Natural killer cell (primary cell): ENCODE measurements at regions not wholly inside any gene's neighbourhood (a gene's known extent, or its start where the extent isn't known, plus 50 kb on each side); places are given as distances from the start of the nearest gene placed in this dataset.

Experiments
- ATAC-seq, 3 donors: fragments of 150-1000 bp in 2 of 3; fragments of 200-7000 bp in 1 of 3; cut with Tn5 transposase; 1 replicate in 1 of 3; 2 replicates in 2 of 3; pipeline ENCODE4 v1.10.0; 2021; ENCODE audit warnings: mild to moderate bottlenecking in 2 of 3, moderate library complexity in 2 of 3
- DNase-seq, 2 donors: peaks; one replicate each; pipeline versions ENCODE4 v3.0.0 to v3.0.0-alpha.2; 2013 to 2021; ENCODE audit warnings: mixed read lengths in 1 of 2
- H3K27ac ChIP-seq: one replicate; pipeline ENCODE4 v1.5.1; 2013; ENCODE audit warnings: mild to moderate bottlenecking, low read length
- H3K27me3 ChIP-seq: one replicate; pipeline ENCODE4 v1.6.1; 2013; ENCODE audit warnings: low read length; ENCODE audit not compliant: control insufficient read depth, insufficient read depth
- H3K36me3 ChIP-seq: one replicate; pipeline ENCODE4 v1.6.1; 2013; ENCODE audit warnings: low read length; ENCODE audit not compliant: control insufficient read depth, insufficient read depth
- H3K4me1 ChIP-seq: one replicate; pipeline ENCODE4 v1.6.1; 2013; ENCODE audit warnings: low read length; ENCODE audit not compliant: control insufficient read depth, insufficient read depth
- H3K4me3 ChIP-seq: one replicate; pipeline ENCODE4 v1.5.1; 2013; ENCODE audit warnings: low read length
- H3K9me3 ChIP-seq: one replicate; pipeline ENCODE4 v1.6.1; 2013; ENCODE audit warnings: low read length; ENCODE audit not compliant: control insufficient read depth, insufficient read depth
- H3K27ac Mint-ChIP-seq, 2 donors: one replicate each; pipeline ENCODE4 v1.8.0; 2022; ENCODE audit warnings: mild to moderate bottlenecking in 2 of 2, mixed read lengths in 2 of 2, moderate library complexity in 1 of 2
- H3K27me3 Mint-ChIP-seq, 2 donors: one replicate each; pipeline ENCODE4 v1.8.0; 2022; ENCODE audit warnings: low read depth in 2 of 2, mixed read lengths in 2 of 2
- H3K36me3 Mint-ChIP-seq: one replicate; pipeline ENCODE4 v1.8.0; 2022; ENCODE audit warnings: mixed read lengths
- H3K4me1 Mint-ChIP-seq, 2 donors: one replicate each; pipeline ENCODE4 v1.8.0; 2022; ENCODE audit warnings: mixed read lengths in 2 of 2
- H3K4me3 Mint-ChIP-seq: one replicate; pipeline ENCODE4 v1.8.0; 2022; ENCODE audit warnings: mild to moderate bottlenecking, moderate library complexity, mixed read lengths
- H3K9me3 Mint-ChIP-seq, 2 donors: one replicate each; pipeline ENCODE4 v1.8.0; 2022; ENCODE audit warnings: mixed read lengths in 2 of 2
- WGBS: methylation state at CpG from one replicate; pipeline ENCODE4 v1.1.7; 2013; ENCODE audit warnings: missing lambda C conversion rate; ENCODE audit not compliant: insufficient coverage; 5-methylcytosine and 5-hydroxymethylcytosine counted together
- intact Hi-C: fragments of 100-400 bp; cut with micrococcal nuclease; formaldehyde crosslinking; loops from one replicate; pipeline ENCODE4 v1.14.2; 2022
- TF ChIP-seq, protein P1 (sequence below): fragments of 200-600 bp; IDR thresholded peaks from one replicate; pipeline ENCODE4 v1.8.0; 2022; ENCODE audit warnings: antibody characterized with exemption

DNA sequence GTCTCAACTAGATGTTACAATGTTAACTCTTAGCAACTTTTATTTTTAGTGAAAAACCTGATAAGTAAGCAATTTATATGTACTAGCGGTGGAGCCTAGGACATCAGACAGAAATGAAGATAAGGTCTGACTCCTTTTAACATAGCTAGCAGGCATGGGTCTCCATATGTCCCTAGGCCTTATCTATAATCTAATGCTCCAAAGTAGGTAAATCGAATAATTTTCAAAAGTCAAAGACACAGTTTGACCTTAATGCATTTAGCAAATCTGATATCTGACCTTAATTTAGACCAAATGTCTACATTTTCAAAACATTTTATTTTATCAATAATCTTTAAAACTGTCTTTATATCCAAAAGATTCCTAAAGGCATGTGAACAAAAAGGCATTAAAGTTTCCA is 305.0 kb upstream of the CCNH start:
- H3K4me1 ChIP-seq = no peaks in the 10 kb centered on the region
- no peak for DNase-seq
- H3K27ac Mint-ChIP-seq = no peak overlapping the region
- TF ChIP-seq, protein P1, sequence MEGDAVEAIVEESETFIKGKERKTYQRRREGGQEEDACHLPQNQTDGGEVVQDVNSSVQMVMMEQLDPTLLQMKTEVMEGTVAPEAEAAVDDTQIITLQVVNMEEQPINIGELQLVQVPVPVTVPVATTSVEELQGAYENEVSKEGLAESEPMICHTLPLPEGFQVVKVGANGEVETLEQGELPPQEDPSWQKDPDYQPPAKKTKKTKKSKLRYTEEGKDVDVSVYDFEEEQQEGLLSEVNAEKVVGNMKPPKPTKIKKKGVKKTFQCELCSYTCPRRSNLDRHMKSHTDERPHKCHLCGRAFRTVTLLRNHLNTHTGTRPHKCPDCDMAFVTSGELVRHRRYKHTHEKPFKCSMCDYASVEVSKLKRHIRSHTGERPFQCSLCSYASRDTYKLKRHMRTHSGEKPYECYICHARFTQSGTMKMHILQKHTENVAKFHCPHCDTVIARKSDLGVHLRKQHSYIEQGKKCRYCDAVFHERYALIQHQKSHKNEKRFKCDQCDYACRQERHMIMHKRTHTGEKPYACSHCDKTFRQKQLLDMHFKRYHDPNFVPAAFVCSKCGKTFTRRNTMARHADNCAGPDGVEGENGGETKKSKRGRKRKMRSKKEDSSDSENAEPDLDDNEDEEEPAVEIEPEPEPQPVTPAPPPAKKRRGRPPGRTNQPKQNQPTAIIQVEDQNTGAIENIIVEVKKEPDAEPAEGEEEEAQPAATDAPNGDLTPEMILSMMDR = no peak
- no peaks in the 10 kb centered on the region for H3K36me3 ChIP-seq
- H3K27me3 ChIP-seq = no peaks in the 10 kb centered on the region
- H3K4me3 Mint-ChIP-seq = no peak overlapping the region
- no peaks in the 10 kb centered on the region for H3K4me1 Mint-ChIP-seq
- intact Hi-C loops = no loop called here
- no peaks in the 10 kb centered on the region for H3K27me3 Mint-ChIP-seq
- ATAC-seq = no peak
- no peak overlapping the region for H3K4me3 ChIP-seq
- H3K9me3 ChIP-seq = no peaks in the 10 kb centered on the region
- H3K36me3 Mint-ChIP-seq = no peaks in the 10 kb centered on the region
- no peak overlapping the region for H3K27ac ChIP-seq
- WGBS = 82% methylated on average over 2 of the region's 2 CpGs
- peaks cover 3% of the 10 kb centered on the region in 2 donors for H3K9me3 Mint-ChIP-seq

DNA sequence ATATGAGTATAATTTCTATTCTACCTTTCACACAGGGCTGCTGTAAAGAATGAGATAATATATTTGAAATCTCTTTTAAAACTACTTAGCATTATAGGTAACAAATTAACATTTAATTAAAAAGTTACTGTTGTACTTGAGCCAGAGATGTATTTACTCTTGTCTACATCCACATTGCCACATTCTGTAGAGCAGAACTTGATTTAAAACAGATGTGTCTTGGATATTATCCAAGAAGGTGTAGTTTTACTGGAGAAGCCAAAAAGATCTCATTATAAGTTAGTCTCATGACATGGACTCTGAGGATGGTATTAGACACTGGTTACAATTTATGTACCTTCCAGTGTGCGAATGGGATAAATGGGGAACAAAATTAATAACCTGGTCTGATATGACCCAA is 293.1 kb upstream of the CCNH start:
- no peak overlapping the region for H3K4me3 Mint-ChIP-seq
- no peaks in the 10 kb centered on the region for H3K27me3 ChIP-seq
- H3K4me3 ChIP-seq = no peak overlapping the region
- DNase-seq = no peak
- intact Hi-C loops = no loop called here
- ATAC-seq = no peak
- H3K27ac Mint-ChIP-seq = no peak overlapping the region
- peaks cover 3% of the 10 kb centered on the region for H3K9me3 ChIP-seq
- H3K4me1 ChIP-seq = no peaks in the 10 kb centered on the region
- H3K4me1 Mint-ChIP-seq = no peaks in the 10 kb centered on the region
- no peaks in the 10 kb centered on the region for H3K27me3 Mint-ChIP-seq
- no peak overlapping the region for H3K27ac ChIP-seq
- H3K9me3 Mint-ChIP-seq = peaks cover 3 to 4% of the 10 kb centered on the region in 2 donors
- TF ChIP-seq, protein P1 = no peak
- 89% methylated on average over 1 of the region's 1 CpG for WGBS
- H3K36me3 Mint-ChIP-seq = no peaks in the 10 kb centered on the region
- no peaks in the 10 kb centered on the region for H3K36me3 ChIP-seq

DNA sequence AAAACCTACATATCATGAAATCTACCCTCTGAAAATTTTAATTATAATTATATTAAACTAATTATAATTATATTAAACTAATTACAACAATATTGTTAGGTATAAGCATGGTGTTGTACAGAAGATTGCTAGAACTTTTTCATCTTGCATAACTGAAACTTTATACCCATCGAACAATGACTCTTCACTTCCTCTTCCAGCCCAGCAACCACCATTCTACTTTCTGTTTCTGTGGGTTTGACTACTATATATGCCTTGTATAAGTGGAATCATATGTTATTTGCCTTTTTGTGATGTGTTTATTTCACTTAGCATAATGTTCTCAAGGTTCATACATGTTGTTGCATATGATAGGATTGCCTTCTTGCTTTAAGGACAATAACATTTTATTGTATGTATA is 274.2 kb upstream of the CCNH start:
- H3K4me3 ChIP-seq = no peak overlapping the region
- Mint-ChIP-seq H3K9me3 (peaks cover 7 to 9% of the 10 kb centered on the region in 2 donors), H3K4me3 (no peak overlapping the region), H3K36me3 (peaks cover 10% of the 10 kb centered on the region), H3K27ac (no peak overlapping the region), H3K27me3 (no peaks in the 10 kb centered on the region), H3K4me1 (no peaks in the 10 kb centered on the region)
- TF ChIP-seq, protein P1 = no peak
- H3K4me1 ChIP-seq = no peaks in the 10 kb centered on the region
- no peak overlapping the region for H3K27ac ChIP-seq
- no peaks in the 10 kb centered on the region for H3K27me3 ChIP-seq
- ATAC-seq (no peak), DNase-seq (no peak)
- H3K9me3 ChIP-seq = no peaks in the 10 kb centered on the region
- H3K36me3 ChIP-seq = no peaks in the 10 kb centered on the region
- intact Hi-C loops = no loop called here
- no CpG with 5 or more reads among the region's 1 CpG for WGBS

DNA sequence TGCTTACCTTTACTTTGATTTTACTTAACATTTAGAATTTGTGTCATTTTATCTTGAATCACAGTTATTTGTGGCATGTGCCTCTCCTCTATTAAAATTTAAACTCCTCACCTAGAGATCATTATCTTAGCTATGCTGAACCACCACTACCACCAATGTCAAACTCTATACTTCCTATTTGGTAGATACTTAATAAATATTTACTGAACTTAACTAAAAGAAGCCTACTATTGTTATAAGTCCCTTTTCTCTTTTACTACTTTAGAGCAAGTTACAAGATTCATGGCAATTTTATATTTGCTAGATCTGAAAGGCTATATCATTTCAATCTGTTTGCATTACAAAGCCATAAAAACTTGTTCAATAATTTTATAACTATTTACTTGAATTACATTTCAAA is 273.3 kb upstream of the CCNH start:
- Histone ChIP-seq H3K27ac (no peak overlapping the region), H3K36me3 (no peaks in the 10 kb centered on the region), H3K4me1 (no peaks in the 10 kb centered on the region), H3K27me3 (no peaks in the 10 kb centered on the region), H3K4me3 (no peak overlapping the region), H3K9me3 (no peaks in the 10 kb centered on the region)
- no peak overlapping the region for H3K27ac Mint-ChIP-seq
- H3K4me1 Mint-ChIP-seq = no peaks in the 10 kb centered on the region
- DNase-seq (no peak), ATAC-seq (no peak)
- no peak overlapping the region for H3K4me3 Mint-ChIP-seq
- intact Hi-C loops = no loop called here
- peaks cover 7% of the 10 kb centered on the region for H3K36me3 Mint-ChIP-seq
- TF ChIP-seq, protein P1 = no peak
- H3K9me3 Mint-ChIP-seq = peaks cover 4 to 5% of the 10 kb centered on the region in 2 donors
- no peaks in the 10 kb centered on the region for H3K27me3 Mint-ChIP-seq
